ENCODE measurements at regions not wholly inside any gene's neighbourhood (a gene's known extent, or its start where the extent isn't known, plus 50 kb on each side); places are given as distances from the start of the nearest gene placed in this dataset.
"Not testable (repeated sequence)": the region's sequence is repeated elsewhere in the genome, so short reads cannot be mapped to it uniquely, and the experiment has no call there.

GRCh38 chr9:75628952-75629351 is 261.5 kb upstream of the PCSK5 start:
- DNase-seq, result no peak

- no peak for DNase-seq
Observed at GRCh38 chr9:75633451-75634057, 256.9 kb upstream of the PCSK5 start.

- DNase-seq, result no peak
Observed at GRCh38 chr9:75636427-75637045, 253.9 kb upstream of the PCSK5 start.

- no peak for DNase-seq
Observed at GRCh38 chr9:75639971-75640610, 250.4 kb upstream of the PCSK5 start.

- no peak for DNase-seq
Observed at GRCh38 chr9:75642522-75642921, 248.0 kb upstream of the PCSK5 start.

GRCh38 chr9:75644649-75645048 is 245.8 kb upstream of the PCSK5 start:
- DNase-seq, result peak; percentile 6

- DNase-seq, result no peak
Observed at GRCh38 chr9:75648034-75648433, 242.4 kb upstream of the PCSK5 start.

GRCh38 chr9:75649060-75649459 is 241.4 kb upstream of the PCSK5 start:
- DNase-seq, result no peak

- no peak for DNase-seq
Observed at GRCh38 chr9:75651709-75652108, 238.8 kb upstream of the PCSK5 start.

GRCh38 chr9:75653335-75653734 is 237.1 kb upstream of the PCSK5 start:
- DNase-seq, result no peak

GRCh38 chr9:75653750-75654149 is 236.7 kb upstream of the PCSK5 start:
- no peak for DNase-seq

GRCh38 chr9:75657015-75657414 is 233.5 kb upstream of the PCSK5 start:
- DNase-seq, result peak; percentile 58

GRCh38 chr9:75658301-75658905 is 232.1 kb upstream of the PCSK5 start:
- no peak for DNase-seq

- DNase-seq, result no peak
Observed at GRCh38 chr9:75664597-75664996, 225.9 kb upstream of the PCSK5 start.

GRCh38 chr9:75666856-75667554 is 223.5 kb upstream of the PCSK5 start:
- DNase-seq, result no peak

- peak; percentile 53 for DNase-seq
Observed at GRCh38 chr9:75669721-75670120, 220.8 kb upstream of the PCSK5 start.

GRCh38 chr9:75671354-75671753 is 219.1 kb upstream of the PCSK5 start:
- DNase-seq, result no peak

- DNase-seq, result no peak
Observed at GRCh38 chr9:75672478-75672877, 218.0 kb upstream of the PCSK5 start.

GRCh38 chr9:75683591-75683990 is 206.9 kb upstream of the PCSK5 start:
- no peak for DNase-seq

GRCh38 chr9:75685062-75685461 is 205.4 kb upstream of the PCSK5 start:
- DNase-seq, result peak; percentile 8

- DNase-seq, result no peak
Observed at GRCh38 chr9:75687359-75687953, 203.0 kb upstream of the PCSK5 start.

- not testable (repeated sequence) for DNase-seq
Observed at GRCh38 chr9:75690551-75690950, 199.9 kb upstream of the PCSK5 start.

- no peak for DNase-seq
Observed at GRCh38 chr9:75691408-75691807, 199.1 kb upstream of the PCSK5 start.
